NT2/D1 (cell line): ENCODE measurements at regions not wholly inside any gene's neighbourhood (a gene's known extent, or its start where the extent isn't known, plus 50 kb on each side); places are given as distances from the start of the nearest gene placed in this dataset.

ENCODE experiments used
- DNase-seq: peaks from one replicate; pipeline ENCODE4 v3.0.0-alpha.2; 2011; ENCODE audit warnings: low read depth, low spot score
- H3K27me3 ChIP-seq: 2 replicates; pipeline ENCODE4 v1.6.0; 2011; ENCODE audit warnings: mild to moderate bottlenecking; ENCODE audit not compliant: insufficient read length, insufficient read depth
- H3K36me3 ChIP-seq: 2 replicates; pipeline ENCODE4 v1.6.1; 2011; ENCODE audit warnings: mild to moderate bottlenecking, low read length, mixed read lengths; ENCODE audit not compliant: insufficient read depth, insufficient read length
- H3K4me1 ChIP-seq: 2 replicates; pipeline ENCODE4 v1.5.1; 2011; ENCODE audit not compliant: insufficient read depth, insufficient read length
- H3K4me3 ChIP-seq: 2 replicates; pipeline ENCODE4 v1.5.1; 2011; ENCODE audit warnings: low read depth; ENCODE audit not compliant: insufficient read length
- H3K9ac ChIP-seq: 2 replicates; pipeline ENCODE4 v1.6.0; 2011; ENCODE audit warnings: low read depth; ENCODE audit not compliant: insufficient read length
- H3K9me3 ChIP-seq: 2 replicates; pipeline ENCODE4 v1.5.1; 2011; ENCODE audit warnings: mild to moderate bottlenecking, low read length; ENCODE audit not compliant: insufficient read depth
- SUZ12 ChIP-seq: IDR thresholded peaks from 2 replicates; pipeline ENCODE4 v1.6.1; 2011; ENCODE audit not compliant: insufficient read length, insufficient read depth; ENCODE audit errors: extremely low read depth
- YY1 ChIP-seq: IDR thresholded peaks from 2 replicates; pipeline ENCODE4 v1.6.1; 2011; ENCODE audit not compliant: insufficient read length, insufficient read depth
- ZNF274 ChIP-seq: IDR thresholded peaks from 2 replicates; pipeline ENCODE4 v1.6.1; 2011; ENCODE audit warnings: mild to moderate bottlenecking, low read depth, low read length

- no peak overlapping the region for H3K4me3 ChIP-seq
- H3K9ac ChIP-seq: no peak overlapping the region
These were observed 138.9 kb downstream of the TOMM20 start for GRCh38 chr1:234989479-234990327.

GRCh38 chr1:234989019-234989418, 139.6 kb downstream of the TOMM20 start:
- Histone ChIP-seq H3K9ac (no peak overlapping the region), H3K9me3 (no peaks in the 10 kb centered on the region), H3K27me3 (no peaks in the 10 kb centered on the region), H3K36me3 (no peaks in the 10 kb centered on the region), H3K4me1 (peaks cover 13% of the 10 kb centered on the region), H3K4me3 (no peak overlapping the region)
- no peak for TF ChIP-seq SUZ12
- TF ChIP-seq YY1: no peak
- no peak for TF ChIP-seq ZNF274
- DNase-seq: no peak

More at GRCh38 chr1:234989479-234990327, 138.9 kb downstream of the TOMM20 start:
- TF ChIP-seq ZNF274 (no peak), SUZ12 (no peak), YY1 (no peak)
- no peak for DNase-seq
- Histone ChIP-seq H3K9me3 (no peaks in the 10 kb centered on the region), H3K27me3 (no peaks in the 10 kb centered on the region), H3K4me1 (peaks cover 10% of the 10 kb centered on the region), H3K36me3 (no peaks in the 10 kb centered on the region)

GRCh38 chr1:234988536-234988935, 140.1 kb downstream of the TOMM20 start:
- Histone ChIP-seq H3K9ac (no peak overlapping the region), H3K27me3 (no peaks in the 10 kb centered on the region), H3K4me1 (peaks cover 11% of the 10 kb centered on the region), H3K9me3 (no peaks in the 10 kb centered on the region), H3K4me3 (no peak overlapping the region), H3K36me3 (no peaks in the 10 kb centered on the region)
- no peak for TF ChIP-seq SUZ12
- TF ChIP-seq YY1: no peak
- DNase-seq: no peak

GRCh38 chr1:234988155-234988517, 140.5 kb downstream of the TOMM20 start:
- Histone ChIP-seq H3K9ac (peak overlapping the region; percentile 38), H3K9me3 (no peaks in the 10 kb centered on the region), H3K4me3 (no peak overlapping the region), H3K27me3 (no peaks in the 10 kb centered on the region), H3K36me3 (no peaks in the 10 kb centered on the region), H3K4me1 (peaks cover 11% of the 10 kb centered on the region)
- no peak for TF ChIP-seq ZNF274
- no peak for TF ChIP-seq YY1
- no peak for TF ChIP-seq SUZ12
- no peak for DNase-seq

- H3K9me3 ChIP-seq: no peaks in the 10 kb centered on the region
- peak overlapping the region; percentile 38 for H3K9ac ChIP-seq
- peaks cover 11% of the 10 kb centered on the region for H3K4me1 ChIP-seq
- H3K4me3 ChIP-seq: no peak overlapping the region
- TF ChIP-seq YY1: no peak
- TF ChIP-seq SUZ12: no peak
- H3K36me3 ChIP-seq: no peaks in the 10 kb centered on the region
- H3K27me3 ChIP-seq: no peaks in the 10 kb centered on the region
- peak; percentile 88 for DNase-seq
These were observed 141.1 kb downstream of the TOMM20 start for GRCh38 chr1:234987415-234988154.

- DNase-seq: peak; percentile 82
- H3K4me1 ChIP-seq: peaks cover 11% of the 10 kb centered on the region
- no peaks in the 10 kb centered on the region for H3K27me3 ChIP-seq
- no peaks in the 10 kb centered on the region for H3K36me3 ChIP-seq
- no peaks in the 10 kb centered on the region for H3K9me3 ChIP-seq
- H3K9ac ChIP-seq: no peak overlapping the region
- no peak overlapping the region for H3K4me3 ChIP-seq
- TF ChIP-seq YY1 (no peak), ZNF274 (no peak), SUZ12 (no peak)
These were observed 141.8 kb downstream of the TOMM20 start for GRCh38 chr1:234986750-234987414.

GRCh38 chr1:234985516-234986294, 142.9 kb downstream of the TOMM20 start:
- Histone ChIP-seq H3K36me3 (no peaks in the 10 kb centered on the region), H3K27me3 (no peaks in the 10 kb centered on the region), H3K9ac (no peak overlapping the region), H3K4me3 (no peak overlapping the region), H3K4me1 (peaks cover 11% of the 10 kb centered on the region), H3K9me3 (no peaks in the 10 kb centered on the region)
- no peak for DNase-seq
- TF ChIP-seq YY1 (no peak), ZNF274 (no peak), SUZ12 (no peak)
